Fibroblast of lung (primary cell): ENCODE measurements at regions not wholly inside any gene's neighbourhood (a gene's known extent, or its start where the extent isn't known, plus 50 kb on each side); places are given as distances from the start of the nearest gene placed in this dataset.

Source experiments
- DNase-seq, 2 donors: peaks; one replicate each; pipeline versions ENCODE4 v3.0.0 to v3.0.0-alpha.2; 2010; ENCODE audit warnings: low read depth in 2 of 2
- H2AFZ ChIP-seq: 2 replicates; pipeline ENCODE4 v1.5.1; 2012; ENCODE audit warnings: low read length, control low read depth, inconsistent platforms
- H3K27ac ChIP-seq: 2 replicates; pipeline ENCODE4 v1.5.1; 2011; ENCODE audit warnings: low read length, control low read depth; ENCODE audit not compliant: insufficient read depth
- H3K27me3 ChIP-seq: 2 replicates; pipeline ENCODE4 v1.5.1; 2011; ENCODE audit warnings: mild to moderate bottlenecking, low read length; ENCODE audit not compliant: control insufficient read depth, insufficient read depth
- H3K36me3 ChIP-seq: 2 replicates; pipeline ENCODE4 v1.5.1; 2011; ENCODE audit warnings: low read length; ENCODE audit not compliant: control insufficient read depth, insufficient read depth
- H3K4me1 ChIP-seq: 2 replicates; pipeline ENCODE4 v1.5.1; 2011; ENCODE audit warnings: low read length; ENCODE audit not compliant: control insufficient read depth, insufficient read depth; ENCODE audit errors: extremely low read depth
- H3K4me2 ChIP-seq: 2 replicates; pipeline ENCODE4 v1.5.1; 2011; ENCODE audit warnings: low read length, control low read depth; ENCODE audit not compliant: insufficient read depth; ENCODE audit errors: extremely low read depth
- H3K4me3 ChIP-seq, 4 experiments: fragments of 200-600 bp in 1 of 4; sonication (generic) in 1 of 4; replicated peaks in 1 of 4; 2 replicates each; pipeline ENCODE4 v1.5.1; 2011 to 2016; ENCODE audit warnings: low read length in 4 of 4, low read depth in 3 of 4, mild to moderate bottlenecking in 3 of 4, control low read depth in 2 of 4, inconsistent platforms in 1 of 4, mixed read lengths in 1 of 4; ENCODE audit not compliant: insufficient read depth in 1 of 4; ENCODE audit errors: control extremely low read depth in 1 of 4
- H3K79me2 ChIP-seq: 2 replicates; pipeline ENCODE4 v1.5.1; 2012; ENCODE audit warnings: mild to moderate bottlenecking, low read length, inconsistent platforms; ENCODE audit not compliant: control insufficient read depth, insufficient read depth
- H3K9ac ChIP-seq: 2 replicates; pipeline ENCODE4 v1.5.1; 2011; ENCODE audit warnings: mild to moderate bottlenecking, low read length, control low read depth; ENCODE audit not compliant: insufficient read depth
- H3K9me3 ChIP-seq: 2 replicates; pipeline ENCODE4 v1.5.1; 2012; ENCODE audit warnings: low read depth, low read length; ENCODE audit not compliant: control insufficient read depth, insufficient read depth
- H4K20me1 ChIP-seq: 2 replicates; pipeline ENCODE4 v1.5.1; 2011; ENCODE audit warnings: low read length; ENCODE audit not compliant: control insufficient read depth, insufficient read depth; ENCODE audit errors: extremely low read depth
- CTCF ChIP-seq, 2 donors: IDR thresholded peaks in 1 of 2; conservative IDR thresholded peaks in 1 of 2; 1 replicate in 1 of 2; 2 replicates in 1 of 2; pipeline ENCODE4 v1.5.1; 2011 to 2012; ENCODE audit warnings: low read length in 2 of 2, control low read depth in 1 of 2, inconsistent platforms in 1 of 2, low read depth in 1 of 2, mild to moderate bottlenecking in 1 of 2
- EZH2 ChIP-seq: IDR thresholded peaks from 2 replicates; pipeline ENCODE4 v1.5.1; 2012; ENCODE audit warnings: low read length, control low read depth, mild to moderate bottlenecking; ENCODE audit errors: missing control alignments

GRCh38 chr10:6912929-6913328 is 332.9 kb upstream of the PRKCQ start:
- no peak overlapping the region for H3K27ac ChIP-seq
- no peak overlapping the region for H2AFZ ChIP-seq
- no peak for TF ChIP-seq CTCF (conservative IDR thresholded peaks at IDR 0.05 in 1 of 2, IDR thresholded peaks at IDR 0.05 in 1 of 2; ENCODE audit: low read depth in 1 of 2, low read length in 2 of 2)
- TF ChIP-seq EZH2 = no peak
- no peaks in the 10 kb centered on the region for H3K27me3 ChIP-seq
- H3K4me1 ChIP-seq = no peaks in the 10 kb centered on the region
- no peak overlapping the region for H3K4me3 ChIP-seq
- H3K9ac ChIP-seq = no peak overlapping the region
- no peak overlapping the region for H3K4me2 ChIP-seq
- H4K20me1 ChIP-seq = no peaks in the 10 kb centered on the region
- H3K36me3 ChIP-seq = no peaks in the 10 kb centered on the region
- no peaks in the 10 kb centered on the region for H3K79me2 ChIP-seq
- no peaks in the 10 kb centered on the region for H3K9me3 ChIP-seq
- DNase-seq = peak in 1 of 2 donors; percentile 54

GRCh38 chr10:6912424-6912823 is 332.3 kb upstream of the PRKCQ start:
- Histone ChIP-seq H3K79me2 (no peaks in the 10 kb centered on the region), H3K36me3 (no peaks in the 10 kb centered on the region), H2AFZ (no peak overlapping the region), H3K4me3 (no peak overlapping the region), H4K20me1 (no peaks in the 10 kb centered on the region), H3K27ac (no peak overlapping the region), H3K9ac (no peak overlapping the region), H3K4me1 (no peaks in the 10 kb centered on the region), H3K4me2 (no peak overlapping the region), H3K9me3 (no peaks in the 10 kb centered on the region), H3K27me3 (no peaks in the 10 kb centered on the region)
- TF ChIP-seq CTCF (conservative IDR thresholded peaks at IDR 0.05 in 1 of 2, IDR thresholded peaks at IDR 0.05 in 1 of 2; ENCODE audit: low read depth in 1 of 2, low read length in 2 of 2) (no peak), EZH2 (no peak)
- peak; percentile 53 to 87 for DNase-seq

GRCh38 chr10:6912021-6912420 is 331.9 kb upstream of the PRKCQ start:
- no peaks in the 10 kb centered on the region for H3K9me3 ChIP-seq
- H3K4me2 ChIP-seq = no peak overlapping the region
- no peak overlapping the region for H2AFZ ChIP-seq
- no peak overlapping the region for H3K27ac ChIP-seq
- H3K4me3 ChIP-seq = no peak overlapping the region
- no peaks in the 10 kb centered on the region for H3K27me3 ChIP-seq
- no peak for TF ChIP-seq CTCF (conservative IDR thresholded peaks at IDR 0.05 in 1 of 2, IDR thresholded peaks at IDR 0.05 in 1 of 2; ENCODE audit: low read depth in 1 of 2, low read length in 2 of 2)
- no peak for TF ChIP-seq EZH2
- no peaks in the 10 kb centered on the region for H4K20me1 ChIP-seq
- H3K4me1 ChIP-seq = no peaks in the 10 kb centered on the region
- no peaks in the 10 kb centered on the region for H3K36me3 ChIP-seq
- DNase-seq = no peak
- H3K9ac ChIP-seq = no peak overlapping the region
- H3K79me2 ChIP-seq = no peaks in the 10 kb centered on the region
